ENCODE measurements at regions not wholly inside any gene's neighbourhood (a gene's known extent, or its start where the extent isn't known, plus 50 kb on each side); places are given as distances from the start of the nearest gene placed in this dataset.

DNA sequence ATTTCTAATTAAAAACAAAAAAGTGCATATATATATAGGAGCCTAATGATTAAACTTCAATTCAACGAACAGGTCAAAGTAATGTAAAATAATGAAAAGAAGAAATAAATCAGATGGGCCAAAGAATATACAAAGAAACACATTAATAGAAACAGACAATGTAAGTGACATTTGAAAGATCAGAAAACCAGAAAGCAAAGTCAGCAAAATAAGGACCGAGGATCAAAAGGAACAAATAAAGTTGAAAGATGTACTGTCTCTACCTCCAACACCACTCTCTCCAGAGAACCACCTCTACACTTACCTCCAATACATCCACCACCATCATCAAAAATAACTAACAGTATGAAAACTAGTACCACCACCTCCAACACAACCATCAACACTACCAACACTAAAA, 1226.3 kb upstream of the NCAM2 start:
- Histone ChIP-seq H3K36me3 (no peaks in the 10 kb centered on the region), H3K27ac (no peak overlapping the region), H3K27me3 (no peaks in the 10 kb centered on the region), H3K9me3 (no peaks in the 10 kb centered on the region), H3K4me3 (no peak overlapping the region), H3K4me1 (no peaks in the 10 kb centered on the region)
- WGBS: 86% methylated on average over 2 of the region's 2 CpGs
- no peak for DNase-seq (ENCODE audit: low spot score in 2 of 2)
- TF ChIP-seq EP300 (IDR thresholded peaks at IDR 0.05) (no peak), POLR2AphosphoS5 (IDR thresholded peaks at IDR 0.05) (no peak), POLR2A (IDR thresholded peaks at IDR 0.05) (no peak)
- TF ChIP-seq, protein P1, sequence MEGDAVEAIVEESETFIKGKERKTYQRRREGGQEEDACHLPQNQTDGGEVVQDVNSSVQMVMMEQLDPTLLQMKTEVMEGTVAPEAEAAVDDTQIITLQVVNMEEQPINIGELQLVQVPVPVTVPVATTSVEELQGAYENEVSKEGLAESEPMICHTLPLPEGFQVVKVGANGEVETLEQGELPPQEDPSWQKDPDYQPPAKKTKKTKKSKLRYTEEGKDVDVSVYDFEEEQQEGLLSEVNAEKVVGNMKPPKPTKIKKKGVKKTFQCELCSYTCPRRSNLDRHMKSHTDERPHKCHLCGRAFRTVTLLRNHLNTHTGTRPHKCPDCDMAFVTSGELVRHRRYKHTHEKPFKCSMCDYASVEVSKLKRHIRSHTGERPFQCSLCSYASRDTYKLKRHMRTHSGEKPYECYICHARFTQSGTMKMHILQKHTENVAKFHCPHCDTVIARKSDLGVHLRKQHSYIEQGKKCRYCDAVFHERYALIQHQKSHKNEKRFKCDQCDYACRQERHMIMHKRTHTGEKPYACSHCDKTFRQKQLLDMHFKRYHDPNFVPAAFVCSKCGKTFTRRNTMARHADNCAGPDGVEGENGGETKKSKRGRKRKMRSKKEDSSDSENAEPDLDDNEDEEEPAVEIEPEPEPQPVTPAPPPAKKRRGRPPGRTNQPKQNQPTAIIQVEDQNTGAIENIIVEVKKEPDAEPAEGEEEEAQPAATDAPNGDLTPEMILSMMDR (IDR thresholded peaks at IDR 0.05): no peak

DNA sequence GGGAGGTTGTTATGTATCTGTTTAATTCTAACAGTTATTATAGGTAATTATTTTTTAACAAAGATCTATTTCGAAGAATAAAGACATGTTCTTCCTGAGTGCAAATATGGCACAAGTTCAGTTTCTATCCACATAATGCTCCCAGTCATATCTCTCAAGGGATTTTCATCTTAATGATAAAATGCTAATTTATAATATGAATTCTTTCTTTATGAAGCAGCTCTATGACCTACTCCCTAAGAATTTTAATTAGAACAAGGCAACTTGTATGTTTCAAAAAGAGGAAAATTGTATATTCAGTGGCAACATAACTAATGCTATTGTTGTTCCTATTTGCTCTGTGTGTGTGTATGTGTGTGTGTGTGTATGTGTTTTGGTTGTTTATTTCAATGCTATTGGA, 1222.1 kb upstream of the NCAM2 start:
- H3K27ac ChIP-seq: no peak overlapping the region
- no peaks in the 10 kb centered on the region for H3K27me3 ChIP-seq
- WGBS: 58% methylated on average over 1 of the region's 1 CpG
- no peak overlapping the region for H3K4me3 ChIP-seq
- no peak for DNase-seq (ENCODE audit: low spot score in 2 of 2)
- no peaks in the 10 kb centered on the region for H3K36me3 ChIP-seq
- H3K9me3 ChIP-seq: no peaks in the 10 kb centered on the region
- TF ChIP-seq POLR2AphosphoS5 (IDR thresholded peaks at IDR 0.05) (no peak), POLR2A (IDR thresholded peaks at IDR 0.05) (no peak), EP300 (IDR thresholded peaks at IDR 0.05) (no peak)
- TF ChIP-seq, protein P1 (IDR thresholded peaks at IDR 0.05): no peak
- H3K4me1 ChIP-seq: no peaks in the 10 kb centered on the region

DNA sequence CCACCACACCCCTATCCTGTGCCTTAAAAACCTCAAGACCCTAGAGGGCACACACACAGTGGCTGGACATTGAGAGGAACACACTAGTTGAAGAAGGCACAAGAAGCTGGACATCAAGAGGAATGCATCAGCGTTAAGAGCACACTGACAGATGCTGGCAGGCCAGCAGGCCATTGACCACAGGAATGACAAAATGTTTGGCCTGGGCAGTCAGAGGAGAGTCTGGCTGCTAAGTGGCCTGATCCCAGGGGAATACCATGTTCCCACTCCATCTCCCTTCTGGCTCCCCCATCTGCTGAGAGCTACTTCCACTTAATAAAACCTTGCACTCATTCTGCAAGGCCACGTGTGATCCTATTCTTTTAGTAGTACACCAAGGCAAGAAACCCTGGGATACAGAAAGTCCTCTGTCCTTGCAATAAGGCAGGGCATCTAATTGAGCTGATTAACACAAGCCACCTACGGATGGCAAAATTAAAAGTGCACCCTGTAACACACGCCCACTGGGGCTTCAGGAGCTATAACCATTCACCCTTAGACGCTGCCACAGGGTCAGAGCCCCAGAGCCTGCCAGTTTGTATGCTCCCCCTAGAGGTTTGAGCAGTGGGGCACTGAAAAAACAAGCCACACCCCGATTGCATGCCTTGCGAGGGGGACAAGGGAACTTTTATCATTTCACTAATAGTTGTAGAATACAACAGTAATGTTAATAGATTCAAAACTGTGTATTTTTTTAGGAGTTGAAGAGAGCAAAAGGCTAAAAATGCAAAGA, 1216.1 kb upstream of the NCAM2 start:
- H3K4me3 ChIP-seq: no peak overlapping the region
- TF ChIP-seq POLR2A (IDR thresholded peaks at IDR 0.05) (no peak), POLR2AphosphoS5 (IDR thresholded peaks at IDR 0.05) (no peak), EP300 (IDR thresholded peaks at IDR 0.05) (no peak)
- TF ChIP-seq, protein P1 (IDR thresholded peaks at IDR 0.05): no peak
- no peaks in the 10 kb centered on the region for H3K36me3 ChIP-seq
- no peaks in the 10 kb centered on the region for H3K27me3 ChIP-seq
- no peak for DNase-seq (ENCODE audit: low spot score in 2 of 2)
- H3K27ac ChIP-seq: no peak overlapping the region
- no peaks in the 10 kb centered on the region for H3K4me1 ChIP-seq
- WGBS: 79% methylated on average over 7 of the region's 7 CpGs
- H3K9me3 ChIP-seq: no peaks in the 10 kb centered on the region

DNA sequence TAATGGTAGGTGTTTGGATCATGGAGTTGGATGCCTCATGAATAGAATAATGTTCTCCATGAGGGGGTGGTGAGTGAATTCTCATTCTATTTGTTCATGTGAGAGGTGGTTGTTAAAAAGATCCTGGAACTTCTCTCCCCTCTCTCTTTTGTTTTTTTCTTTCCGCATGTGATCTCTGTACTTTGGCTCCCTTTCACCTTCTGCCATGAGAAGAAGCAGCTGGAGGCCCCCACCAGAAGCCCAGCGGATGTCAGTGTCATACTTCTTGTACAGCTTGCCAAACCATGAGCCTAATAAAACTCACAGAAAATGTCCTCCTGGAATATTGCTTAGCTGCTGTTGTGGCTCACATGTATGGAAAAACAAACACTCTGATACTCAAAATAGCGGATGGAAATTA, 1212.3 kb upstream of the NCAM2 start:
- no peaks in the 10 kb centered on the region for H3K27me3 ChIP-seq
- no peak overlapping the region for H3K4me3 ChIP-seq
- H3K4me1 ChIP-seq: no peaks in the 10 kb centered on the region
- H3K9me3 ChIP-seq: no peaks in the 10 kb centered on the region
- H3K27ac ChIP-seq: no peak overlapping the region
- TF ChIP-seq EP300 (IDR thresholded peaks at IDR 0.05) (no peak), POLR2AphosphoS5 (IDR thresholded peaks at IDR 0.05) (no peak), POLR2A (IDR thresholded peaks at IDR 0.05) (no peak)
- TF ChIP-seq, protein P1 (IDR thresholded peaks at IDR 0.05): no peak
- no peaks in the 10 kb centered on the region for H3K36me3 ChIP-seq
- WGBS: 87% methylated on average over 3 of the region's 3 CpGs
- no peak for DNase-seq (ENCODE audit: low spot score in 2 of 2)

DNA sequence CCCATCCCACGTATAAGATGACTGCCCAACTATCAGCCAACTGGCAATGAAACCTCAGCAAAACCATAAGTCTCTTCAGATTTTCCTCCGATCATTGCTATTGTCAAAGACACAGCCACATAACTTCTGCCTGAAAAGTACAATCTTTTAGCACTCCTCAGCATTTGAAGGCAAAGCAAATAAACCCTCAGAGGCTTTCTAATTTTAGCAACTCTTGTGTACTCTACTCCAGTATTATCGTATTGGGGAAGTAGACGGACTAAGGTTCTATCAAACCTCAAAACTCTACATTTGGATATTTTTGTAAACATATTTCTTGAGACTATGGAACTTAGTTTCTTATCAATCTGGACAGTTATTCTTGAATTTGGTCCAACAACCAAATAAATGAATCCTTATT, 1206.2 kb upstream of the NCAM2 start:
- H3K4me3 ChIP-seq: no peak overlapping the region
- no peaks in the 10 kb centered on the region for H3K9me3 ChIP-seq
- no peaks in the 10 kb centered on the region for H3K4me1 ChIP-seq
- H3K36me3 ChIP-seq: no peaks in the 10 kb centered on the region
- DNase-seq (ENCODE audit: low spot score in 2 of 2): no peak
- no peaks in the 10 kb centered on the region for H3K27me3 ChIP-seq
- H3K27ac ChIP-seq: no peak overlapping the region
- TF ChIP-seq, protein P1 (IDR thresholded peaks at IDR 0.05): no peak
- no peak for TF ChIP-seq POLR2AphosphoS5 (IDR thresholded peaks at IDR 0.05)
- 81% methylated on average over 4 of the region's 4 CpGs for WGBS
